ENCODE measurements at regions not wholly inside any gene's neighbourhood (a gene's known extent, or its start where the extent isn't known, plus 50 kb on each side); places are given as distances from the start of the nearest gene placed in this dataset.

GRCh38 chr5:93829346-93829745 lies 87.9 kb upstream of the POU5F2 start:
- peaks cover 0 to 5% (median 0%) of the 10 kb centered on the region in 3 donors for H3K9me3 ChIP-seq (ENCODE audit: control extremely low read depth in 1 of 3, control insufficient read depth in 2 of 3, insufficient read depth in 1 of 3, low read length in 2 of 3)
- Mint-ChIP-seq H3K27me3 (no peaks in the 10 kb centered on the region), H3K9me3 (ENCODE audit: insufficient read depth) (peaks cover 13% of the 10 kb centered on the region), H3K4me3 (no peak overlapping the region), H3K4me1 (no peaks in the 10 kb centered on the region), H3K27ac (no peak overlapping the region)
- H3K27ac ChIP-seq (ENCODE audit: low read length in 2 of 2) = no peak overlapping the region
- ChIA-PET POLR2A (no interaction called here), CTCF (no interaction called here)
- H3K4me2 ChIP-seq (replicated peaks; ENCODE audit: low read depth, low read length, poor library complexity, severe bottlenecking) = no peak overlapping the region
- DNase-seq = no peak
- TF ChIP-seq EZH2 (IDR thresholded peaks at IDR 0.05; ENCODE audit: borderline replicate concordance, insufficient read depth, low read depth, low read length, poor library complexity, severe bottlenecking) = no peak
- no peak for TF ChIP-seq CTCF (IDR thresholded peaks at IDR 0.05)
- H3K79me2 ChIP-seq (ENCODE audit: control insufficient read depth, insufficient read depth, low read length) = no peaks in the 10 kb centered on the region
- ATAC-seq (ENCODE audit: low read depth) = no peak
- WGBS (ENCODE audit: insufficient coverage) = no CpG with 5 or more reads among the region's 1 CpG
- H3K4me3 ChIP-seq (ENCODE audit: control extremely low read depth in 1 of 5, extremely low read depth in 1 of 5, insufficient read depth in 1 of 5, low read depth in 2 of 5, low read length in 4 of 5) = no peak overlapping the region
- no peak overlapping the region for H2AFZ ChIP-seq (ENCODE audit: insufficient read depth, low read depth, low read length, poor library complexity, severe bottlenecking)
- H3K9ac ChIP-seq (ENCODE audit: low read length) = no peak overlapping the region
- H3K27me3 ChIP-seq (replicated peaks in 1 of 4; ENCODE audit: control extremely low read depth in 1 of 4, control insufficient read depth in 3 of 4, insufficient read depth in 4 of 4, low read length in 3 of 4) = no peaks in the 10 kb centered on the region
- no peaks in the 10 kb centered on the region for H4K20me1 ChIP-seq (ENCODE audit: control insufficient read depth, insufficient read depth, low read length, poor library complexity, severe bottlenecking)
- H3K4me1 ChIP-seq (ENCODE audit: control insufficient read depth in 2 of 2, insufficient read depth in 2 of 2, low read length in 2 of 2) = no peaks in the 10 kb centered on the region
- H3K36me3 ChIP-seq (replicated peaks in 1 of 2; ENCODE audit: control extremely low read depth in 1 of 2, control insufficient read depth in 1 of 2, extremely low read depth in 1 of 2, insufficient read depth in 2 of 2, low read length in 1 of 2) = peaks cover 3 to 6% of the 10 kb centered on the region in 2 experiments
- intact Hi-C loops (cut with micrococcal nuclease) = no loop called here

GRCh38 chr5:93821891-93822415 lies 80.6 kb upstream of the POU5F2 start:
- TF ChIP-seq CTCF (IDR thresholded peaks at IDR 0.05) (no peak), EZH2 (IDR thresholded peaks at IDR 0.05; ENCODE audit: borderline replicate concordance, insufficient read depth, low read depth, low read length, poor library complexity, severe bottlenecking) (no peak)
- POLR2A ChIA-PET = no interaction called here
- Mint-ChIP-seq H3K27me3 (no peaks in the 10 kb centered on the region), H3K27ac (no peak overlapping the region), H3K4me3 (no peak overlapping the region), H3K4me1 (no peaks in the 10 kb centered on the region), H3K9me3 (ENCODE audit: insufficient read depth) (peaks cover 4% of the 10 kb centered on the region)
- no peaks in the 10 kb centered on the region for H3K4me1 ChIP-seq (ENCODE audit: control insufficient read depth in 2 of 2, insufficient read depth in 2 of 2, low read length in 2 of 2)
- H3K9ac ChIP-seq (ENCODE audit: low read length) = no peak overlapping the region
- peaks cover 0 to 3% (median 0%) of the 10 kb centered on the region in 3 donors for H3K9me3 ChIP-seq (ENCODE audit: control extremely low read depth in 1 of 3, control insufficient read depth in 2 of 3, insufficient read depth in 1 of 3, low read length in 2 of 3)
- DNase-seq (no peak), ATAC-seq (ENCODE audit: low read depth) (no peak)
- no peaks in the 10 kb centered on the region for H3K79me2 ChIP-seq (ENCODE audit: control insufficient read depth, insufficient read depth, low read length)
- no peak overlapping the region for H3K4me2 ChIP-seq (replicated peaks; ENCODE audit: low read depth, low read length, poor library complexity, severe bottlenecking)
- H4K20me1 ChIP-seq (ENCODE audit: control insufficient read depth, insufficient read depth, low read length, poor library complexity, severe bottlenecking) = no peaks in the 10 kb centered on the region
- WGBS (ENCODE audit: insufficient coverage) = 100% methylated on average over 1 of the region's 4 CpGs
- peaks cover 0 to 8% of the 10 kb centered on the region in 2 experiments for H3K36me3 ChIP-seq (replicated peaks in 1 of 2; ENCODE audit: control extremely low read depth in 1 of 2, control insufficient read depth in 1 of 2, extremely low read depth in 1 of 2, insufficient read depth in 2 of 2, low read length in 1 of 2)
- intact Hi-C loops (cut with micrococcal nuclease) = no loop called here
- H3K27ac ChIP-seq (ENCODE audit: low read length in 2 of 2) = no peak overlapping the region
- no peak overlapping the region for H3K4me3 ChIP-seq (ENCODE audit: control extremely low read depth in 1 of 5, extremely low read depth in 1 of 5, insufficient read depth in 1 of 5, low read depth in 2 of 5, low read length in 4 of 5)
- no peak overlapping the region for H2AFZ ChIP-seq (ENCODE audit: insufficient read depth, low read depth, low read length, poor library complexity, severe bottlenecking)
- CTCF ChIA-PET = no interaction called here
- H3K27me3 ChIP-seq (replicated peaks in 1 of 4; ENCODE audit: control extremely low read depth in 1 of 4, control insufficient read depth in 3 of 4, insufficient read depth in 4 of 4, low read length in 3 of 4) = no peaks in the 10 kb centered on the region

Data from B cell (primary cell).